GM23248 (cell line): ENCODE measurements at regions not wholly inside any gene's neighbourhood (a gene's known extent, or its start where the extent isn't known, plus 50 kb on each side); places are given as distances from the start of the nearest gene placed in this dataset.

Experiments used
- EZH2 ChIP-seq: fragments of 200-600 bp; sonication (generic); IDR thresholded peaks from 2 replicates; pipeline ENCODE4 v1.6.1; 2018; ENCODE audit warnings: antibody characterized with exemption, mild to moderate bottlenecking; ENCODE audit not compliant: insufficient read depth, poor library complexity, severe bottlenecking
- EZH2phosphoT487 ChIP-seq: fragments of 200-600 bp; sonication (generic); IDR thresholded peaks from 2 replicates; pipeline ENCODE4 v1.6.1; 2018; ENCODE audit warnings: antibody characterized with exemption, moderate library complexity, mild to moderate bottlenecking, low read depth; ENCODE audit not compliant: insufficient read depth

DNA sequence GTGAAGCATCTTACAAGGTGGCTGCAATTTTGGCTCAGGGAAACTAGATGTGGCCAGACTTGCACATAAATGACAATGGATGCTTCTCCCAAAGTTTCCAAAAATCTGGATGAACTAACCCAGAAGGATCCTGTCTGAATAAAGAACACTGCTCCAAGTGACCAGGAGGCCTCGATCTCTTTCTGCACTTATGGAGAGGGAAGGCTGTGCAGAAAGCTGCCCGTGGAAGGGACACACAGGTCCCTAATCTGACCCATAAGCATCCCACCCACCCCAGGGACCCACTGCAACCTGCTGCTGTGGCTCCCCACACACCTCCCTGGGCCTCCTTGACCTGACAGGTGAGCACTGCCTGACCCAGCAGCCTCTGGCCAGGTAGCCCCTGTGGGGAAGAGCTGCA is 74.6 kb upstream of the SEC14L1 start:
- TF ChIP-seq EZH2: no peak
- TF ChIP-seq EZH2phosphoT487: no peak
